Central memory CD8-positive, alpha-beta T cell (primary cell): ENCODE measurements at regions not wholly inside any gene's neighbourhood (a gene's known extent, or its start where the extent isn't known, plus 50 kb on each side); places are given as distances from the start of the nearest gene placed in this dataset.
A peak's percentile ranks its signal among the peaks of the same experiment; 100 is the strongest.

Experiments
- ATAC-seq: fragments of 150-1000 bp; cut with Tn5 transposase; replicated peaks from 2 replicates; pipeline ENCODE4 v1.10.0; 2022; ENCODE audit warnings: mild to moderate bottlenecking, moderate FRiP score, moderate number of reproducible peaks; ENCODE audit not compliant: poor library complexity, severe bottlenecking; ENCODE audit errors: extremely low read depth
- DNase-seq, 2 donors: peaks; one replicate each; pipeline ENCODE4 v3.0.0; 2021; ENCODE audit warnings: low spot score in 2 of 2
- H3K27ac Mint-ChIP-seq: one replicate; pipeline ENCODE4 v1.8.0; 2022; ENCODE audit warnings: low read depth, mild to moderate bottlenecking, moderate library complexity, mixed read lengths
- H3K27me3 Mint-ChIP-seq: one replicate; pipeline ENCODE4 v1.8.0; 2022; ENCODE audit warnings: mixed read lengths
- H3K36me3 Mint-ChIP-seq: one replicate; pipeline ENCODE4 v1.8.0; 2022; ENCODE audit warnings: mild to moderate bottlenecking, moderate library complexity, mixed read lengths; ENCODE audit not compliant: insufficient read depth
- H3K4me1 Mint-ChIP-seq: one replicate; pipeline ENCODE4 v1.8.0; 2022; ENCODE audit warnings: mixed read lengths
- H3K4me3 Mint-ChIP-seq: one replicate; pipeline ENCODE4 v1.8.0; 2022; ENCODE audit warnings: mild to moderate bottlenecking, moderate library complexity, mixed read lengths
- H3K9me3 Mint-ChIP-seq: one replicate; pipeline ENCODE4 v1.8.0; 2022; ENCODE audit warnings: mixed read lengths

DNA sequence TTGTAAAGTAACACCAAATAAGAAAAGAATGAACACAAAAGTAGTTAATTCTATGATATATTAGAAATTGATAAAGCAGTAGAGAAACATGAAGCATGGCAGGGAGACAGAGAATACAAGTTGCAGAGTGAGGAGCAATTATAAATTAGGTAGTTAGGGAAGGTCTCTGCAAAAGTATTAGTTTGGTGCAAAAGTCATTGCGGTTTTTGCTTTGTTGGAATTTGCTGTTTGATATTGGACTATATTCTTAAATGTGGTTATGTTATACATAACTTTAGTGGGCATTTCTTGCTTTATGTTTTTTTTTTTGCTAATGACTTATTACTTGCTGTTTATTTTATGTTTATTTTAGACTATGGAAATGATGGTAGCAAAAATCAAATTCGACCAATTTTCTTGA lies 402.2 kb downstream of the SFMBT2 start:
- ATAC-seq, result no peak
- Mint-ChIP-seq H3K27ac (no peak overlapping the region), H3K36me3 (no peaks in the 10 kb centered on the region), H3K27me3 (no peaks in the 10 kb centered on the region), H3K9me3 (peaks cover 6% of the 10 kb centered on the region), H3K4me3 (no peak overlapping the region), H3K4me1 (peaks cover 16% of the 10 kb centered on the region)
- DNase-seq, result no peak

DNA sequence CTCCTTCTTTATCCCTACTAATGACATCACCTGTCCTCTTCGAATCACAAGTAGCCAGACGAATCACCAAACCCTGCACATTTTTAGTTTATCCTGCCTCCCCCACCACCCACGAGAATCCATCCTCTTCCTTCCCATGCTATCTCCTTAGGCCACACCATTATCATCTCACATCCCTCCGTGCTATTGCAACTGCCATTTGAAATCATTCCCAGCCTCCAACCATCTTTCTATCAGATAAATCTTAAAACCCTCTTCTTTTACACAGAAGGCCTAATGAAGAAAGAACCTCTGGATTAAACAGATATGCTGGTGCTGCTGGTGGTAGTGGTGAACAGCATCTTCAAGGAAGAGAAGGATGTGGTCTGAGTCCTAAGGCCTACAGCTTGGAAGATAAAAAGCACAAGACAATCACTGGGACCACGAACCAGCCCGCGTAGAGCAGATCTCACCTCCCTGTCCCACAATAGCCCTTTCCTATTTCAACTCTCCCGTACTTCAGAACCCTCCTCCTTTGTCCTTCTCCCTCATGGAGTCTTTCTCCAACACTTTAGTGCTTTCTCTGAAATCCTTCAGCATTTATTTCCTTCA lies 403.1 kb downstream of the SFMBT2 start:
- Mint-ChIP-seq H3K27ac (no peak overlapping the region), H3K4me1 (peaks cover 18% of the 10 kb centered on the region), H3K36me3 (no peaks in the 10 kb centered on the region), H3K9me3 (peaks cover 6% of the 10 kb centered on the region), H3K4me3 (no peak overlapping the region), H3K27me3 (no peaks in the 10 kb centered on the region)
- no peak for ATAC-seq
- DNase-seq, result no peak

- Mint-ChIP-seq H3K9me3 (peaks cover 6% of the 10 kb centered on the region), H3K27ac (no peak overlapping the region), H3K4me1 (peaks cover 18% of the 10 kb centered on the region), H3K36me3 (no peaks in the 10 kb centered on the region), H3K27me3 (no peaks in the 10 kb centered on the region), H3K4me3 (no peak overlapping the region)
- DNase-seq (no peak), ATAC-seq (no peak)
Measured at GRCh38 chr10:7006566-7006965, 404.3 kb downstream of the SFMBT2 start.

DNA sequence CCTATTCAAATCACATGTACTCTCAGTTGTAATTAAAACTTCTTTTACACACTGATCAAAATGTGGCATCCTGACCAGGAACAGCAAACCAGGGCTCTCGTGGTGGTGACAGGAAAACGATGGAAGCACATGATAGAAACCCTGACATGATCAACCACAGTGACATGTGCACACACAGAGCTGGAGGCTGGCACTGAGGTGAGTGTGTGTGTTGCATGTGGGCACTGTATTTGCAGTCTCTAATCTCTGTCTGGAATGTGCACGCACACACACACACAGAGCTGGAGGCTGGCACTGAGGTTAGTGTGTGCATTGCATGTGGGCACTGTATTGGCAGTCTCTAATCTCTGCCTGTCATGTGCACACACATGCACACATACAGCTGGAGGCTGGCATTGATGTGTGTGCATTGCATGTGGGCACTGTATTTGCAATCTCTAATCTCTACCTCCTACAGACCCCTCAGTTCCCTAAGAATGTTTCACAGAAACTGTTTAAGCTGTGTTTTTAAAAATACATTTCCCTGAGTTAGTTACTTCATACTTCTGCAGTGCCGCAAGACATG lies 406.9 kb downstream of the SFMBT2 start:
- Mint-ChIP-seq H3K27me3 (no peaks in the 10 kb centered on the region), H3K4me1 (peaks cover 29% of the 10 kb centered on the region), H3K27ac (no peak overlapping the region), H3K36me3 (no peaks in the 10 kb centered on the region), H3K4me3 (no peak overlapping the region), H3K9me3 (no peaks in the 10 kb centered on the region)
- ATAC-seq (peak; percentile 49), DNase-seq (no peak)

DNA sequence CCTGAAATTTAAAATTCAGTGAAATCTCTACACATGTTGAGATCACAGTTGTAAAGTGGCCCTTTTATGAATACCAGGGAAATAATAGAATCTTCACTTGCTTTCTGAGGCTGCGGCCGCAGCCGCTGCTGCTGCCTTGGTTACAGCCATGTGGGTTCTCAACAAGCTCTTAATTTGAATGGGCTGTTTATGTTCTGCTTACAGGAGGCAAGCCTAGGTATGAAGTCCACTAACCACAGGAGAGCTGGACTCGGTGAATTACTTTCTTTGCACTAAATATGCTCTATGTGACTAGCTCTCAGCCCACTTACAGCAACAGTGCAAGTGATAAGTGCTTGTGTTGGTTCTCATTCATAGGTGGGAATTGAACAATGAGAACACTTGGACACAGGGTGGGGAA lies 410.8 kb downstream of the SFMBT2 start:
- H3K36me3 Mint-ChIP-seq, result no peaks in the 10 kb centered on the region
- no peaks in the 10 kb centered on the region for H3K27me3 Mint-ChIP-seq
- ATAC-seq (no peak), DNase-seq (no peak)
- H3K4me1 Mint-ChIP-seq, result peaks cover 28% of the 10 kb centered on the region
- H3K4me3 Mint-ChIP-seq, result no peak overlapping the region
- H3K9me3 Mint-ChIP-seq, result no peaks in the 10 kb centered on the region
- no peak overlapping the region for H3K27ac Mint-ChIP-seq

DNA sequence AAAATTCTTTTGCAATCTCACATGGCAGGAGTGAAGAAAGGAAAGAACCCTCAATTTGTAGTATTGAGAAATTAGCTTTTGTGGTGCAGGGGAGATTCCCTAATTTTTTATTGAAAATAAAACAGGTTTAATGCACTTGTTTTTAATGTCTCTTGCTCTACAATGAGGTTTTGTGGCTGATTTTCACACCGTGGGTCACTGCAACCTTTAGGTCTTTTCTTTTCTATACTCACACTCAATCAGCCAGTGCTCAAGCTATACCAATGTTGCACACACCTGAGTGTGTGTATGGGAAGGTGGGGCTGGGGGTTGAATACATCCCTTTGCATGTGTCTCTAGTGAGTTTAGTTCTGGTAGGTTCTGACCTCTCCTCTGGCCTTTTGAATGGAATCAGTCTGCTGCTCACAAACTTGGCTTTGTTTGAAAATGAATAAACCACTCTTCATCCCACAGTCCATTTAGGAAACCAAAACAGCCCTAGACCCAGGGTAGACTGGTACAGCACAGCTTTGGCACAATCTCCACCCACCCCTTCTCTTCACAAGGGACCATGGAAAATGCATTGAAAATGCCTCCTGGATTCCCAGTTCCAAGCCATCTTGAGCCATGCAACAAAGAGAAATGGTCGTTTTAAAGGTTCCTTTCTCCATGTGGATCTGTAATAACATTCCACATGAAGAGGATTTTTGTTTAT lies 411.5 kb downstream of the SFMBT2 start:
- H3K4me1 Mint-ChIP-seq, result peaks cover 21% of the 10 kb centered on the region
- H3K27ac Mint-ChIP-seq, result no peak overlapping the region
- H3K9me3 Mint-ChIP-seq, result no peaks in the 10 kb centered on the region
- H3K36me3 Mint-ChIP-seq, result no peaks in the 10 kb centered on the region
- ATAC-seq (no peak), DNase-seq (no peak)
- no peak overlapping the region for H3K4me3 Mint-ChIP-seq
- no peaks in the 10 kb centered on the region for H3K27me3 Mint-ChIP-seq

DNA sequence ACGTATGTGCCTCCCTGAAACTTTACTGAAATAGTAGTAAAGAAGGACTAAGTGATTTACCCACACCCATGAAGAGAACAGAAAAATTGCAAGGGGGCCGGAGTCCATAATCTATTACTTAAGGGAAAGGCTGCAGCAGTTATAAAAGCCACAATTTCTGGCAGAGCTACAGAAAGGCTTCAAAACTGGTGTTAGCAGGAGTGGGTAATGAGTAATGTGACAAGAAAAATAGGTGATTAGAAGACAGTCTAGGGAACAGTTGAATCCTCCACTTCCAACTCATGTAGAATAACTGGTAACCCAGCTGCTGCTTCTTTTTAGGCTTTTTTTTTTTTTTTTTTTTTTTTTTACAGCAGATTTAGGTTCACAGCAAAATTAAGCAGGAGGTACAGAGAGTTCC lies 413.3 kb downstream of the SFMBT2 start:
- Mint-ChIP-seq H3K4me1 (peaks cover 11% of the 10 kb centered on the region), H3K36me3 (no peaks in the 10 kb centered on the region), H3K27me3 (no peaks in the 10 kb centered on the region), H3K27ac (no peak overlapping the region), H3K9me3 (no peaks in the 10 kb centered on the region), H3K4me3 (no peak overlapping the region)
- DNase-seq, result no peak
- no peak for ATAC-seq

DNA sequence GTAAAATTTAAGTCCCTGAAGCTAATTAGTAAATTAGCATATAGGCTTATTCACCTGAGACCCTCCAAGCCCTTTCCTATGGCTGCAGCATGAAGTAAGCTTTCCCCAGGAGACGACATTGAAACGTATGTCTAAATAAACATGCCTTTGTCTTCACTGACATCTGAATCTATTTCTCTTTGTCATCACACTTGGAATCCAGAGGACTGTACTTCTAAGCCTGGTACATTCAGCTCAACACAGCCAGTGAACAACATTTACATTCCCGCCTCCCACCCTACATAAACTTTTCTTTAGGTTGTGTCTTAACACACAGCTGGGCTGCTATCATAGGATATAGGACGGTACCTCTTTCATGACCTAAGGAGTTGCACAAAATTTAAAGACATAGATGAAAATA lies 414.4 kb downstream of the SFMBT2 start:
- no peaks in the 10 kb centered on the region for H3K9me3 Mint-ChIP-seq
- H3K4me3 Mint-ChIP-seq, result no peak overlapping the region
- H3K27me3 Mint-ChIP-seq, result no peaks in the 10 kb centered on the region
- ATAC-seq (no peak), DNase-seq (no peak)
- no peaks in the 10 kb centered on the region for H3K36me3 Mint-ChIP-seq
- H3K4me1 Mint-ChIP-seq, result peaks cover 11% of the 10 kb centered on the region
- H3K27ac Mint-ChIP-seq, result no peak overlapping the region

DNA sequence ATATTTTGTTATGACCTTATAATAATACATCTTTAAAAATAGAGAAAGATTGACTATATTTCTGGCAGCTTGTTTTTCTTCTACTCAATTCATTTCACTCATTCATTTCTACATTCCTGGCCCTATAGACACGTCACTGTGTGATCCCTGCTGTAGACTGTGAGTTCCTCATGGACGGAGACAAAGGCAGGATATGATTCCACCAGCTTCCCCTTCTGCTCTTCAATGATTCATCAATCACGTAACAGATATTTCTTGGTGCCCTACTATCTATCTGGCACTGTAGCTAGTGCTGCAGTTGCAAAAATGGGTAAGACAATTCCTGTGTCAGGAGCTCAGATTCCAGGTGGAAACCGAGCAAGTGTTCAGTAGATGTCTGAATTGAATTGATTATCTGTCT lies 415.0 kb downstream of the SFMBT2 start:
- H3K27ac Mint-ChIP-seq, result no peak overlapping the region
- DNase-seq (no peak), ATAC-seq (no peak)
- no peaks in the 10 kb centered on the region for H3K36me3 Mint-ChIP-seq
- no peaks in the 10 kb centered on the region for H3K9me3 Mint-ChIP-seq
- H3K4me3 Mint-ChIP-seq, result no peak overlapping the region
- no peaks in the 10 kb centered on the region for H3K27me3 Mint-ChIP-seq
- peaks cover 16% of the 10 kb centered on the region for H3K4me1 Mint-ChIP-seq

DNA sequence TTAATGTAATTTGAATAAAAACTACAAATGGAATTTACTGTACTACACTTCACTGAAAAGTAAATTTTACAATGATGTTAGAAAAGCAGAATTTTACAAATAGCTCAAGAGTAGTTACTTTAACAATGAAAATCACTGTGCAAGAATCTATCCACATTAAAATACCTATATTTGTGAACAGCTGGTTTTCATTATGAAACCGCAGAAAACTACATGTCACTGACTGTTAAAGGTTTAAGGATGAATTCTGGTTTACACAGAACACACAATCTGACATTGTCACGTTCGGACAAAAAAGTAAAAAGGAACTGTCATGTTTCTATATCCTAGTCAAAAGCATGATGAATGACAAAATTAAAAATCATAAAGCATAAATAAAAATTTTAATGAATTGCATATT lies 415.3 kb upstream of the PRKCQ start:
- ATAC-seq (no peak), DNase-seq (no peak)
- Mint-ChIP-seq H3K4me3 (no peak overlapping the region), H3K4me1 (peaks cover 21% of the 10 kb centered on the region), H3K27me3 (no peaks in the 10 kb centered on the region), H3K9me3 (no peaks in the 10 kb centered on the region), H3K36me3 (no peaks in the 10 kb centered on the region), H3K27ac (no peak overlapping the region)

GRCh38 chr10:6990891-6991290 lies 410.8 kb upstream of the PRKCQ start:
- Mint-ChIP-seq H3K27ac (peak overlapping the region; percentile 9), H3K4me3 (peak overlapping the region; percentile 41), H3K4me1 (peaks cover 19% of the 10 kb centered on the region), H3K9me3 (no peaks in the 10 kb centered on the region), H3K36me3 (no peaks in the 10 kb centered on the region), H3K27me3 (no peaks in the 10 kb centered on the region)
- no peak for ATAC-seq
- no peak for DNase-seq

DNA sequence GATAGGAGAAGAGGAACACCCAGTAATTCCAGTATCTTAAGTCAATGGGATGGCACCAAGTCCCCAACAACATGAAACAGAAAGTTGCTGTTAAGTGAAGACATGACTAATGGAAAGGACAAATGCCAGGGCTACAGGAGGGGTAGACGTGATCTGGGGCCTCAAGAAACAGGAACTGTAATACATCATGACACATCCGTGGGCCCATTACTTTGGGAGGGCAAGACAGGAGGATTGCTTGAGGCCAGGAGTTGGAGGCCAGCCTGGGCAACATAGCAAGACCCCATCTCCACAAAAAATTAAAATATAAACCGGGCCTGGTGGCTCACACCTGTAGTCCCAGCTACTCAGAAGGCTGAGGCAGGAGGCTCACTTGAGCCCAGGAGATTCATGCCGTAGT lies 408.6 kb upstream of the PRKCQ start:
- Mint-ChIP-seq H3K36me3 (no peaks in the 10 kb centered on the region), H3K27me3 (no peaks in the 10 kb centered on the region), H3K27ac (peak overlapping the region; percentile 29), H3K4me3 (no peak overlapping the region), H3K4me1 (peaks cover 19% of the 10 kb centered on the region), H3K9me3 (no peaks in the 10 kb centered on the region)
- ATAC-seq (no peak), DNase-seq (no peak)

DNA sequence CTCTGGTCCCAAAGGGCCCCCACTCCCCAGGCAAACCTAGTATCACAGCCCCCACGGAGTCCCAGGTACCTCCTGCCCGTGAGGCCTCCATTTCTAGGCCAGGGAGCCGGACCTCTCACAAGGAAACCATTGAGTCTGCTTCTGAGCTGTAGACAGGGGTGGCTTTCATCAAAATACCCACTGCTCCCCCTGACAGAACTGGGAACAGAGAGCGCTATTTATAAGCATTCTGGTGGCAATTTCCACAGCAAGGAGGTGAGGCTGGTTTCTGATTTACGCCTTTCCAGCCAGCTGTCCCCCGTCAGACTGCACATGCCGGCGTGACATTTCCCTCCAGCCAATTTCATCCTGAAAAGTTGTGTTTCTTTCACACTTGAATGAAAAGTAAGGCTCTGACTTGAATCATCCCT lies 407.5 kb upstream of the PRKCQ start:
- Mint-ChIP-seq H3K4me3 (no peak overlapping the region), H3K27me3 (no peaks in the 10 kb centered on the region), H3K27ac (no peak overlapping the region), H3K4me1 (peaks cover 19% of the 10 kb centered on the region), H3K36me3 (no peaks in the 10 kb centered on the region), H3K9me3 (no peaks in the 10 kb centered on the region)
- no peak for ATAC-seq
- no peak for DNase-seq
